ENCODE measurements at regions not wholly inside any gene's neighbourhood (a gene's known extent, or its start where the extent isn't known, plus 50 kb on each side); places are given as distances from the start of the nearest gene placed in this dataset.

- Histone ChIP-seq H3K27me3 (ENCODE audit: control insufficient read depth, insufficient read depth, low read length) (no peaks in the 10 kb centered on the region), H3K4me3 (ENCODE audit: low read depth, low read length) (no peak overlapping the region), H3K36me3 (ENCODE audit: control insufficient read depth, insufficient read depth, low read length) (no peaks in the 10 kb centered on the region)
- DNase-seq (ENCODE audit: low read depth) = no peak
- TF ChIP-seq CTCF (IDR thresholded peaks at IDR 0.05; ENCODE audit: insufficient read depth, low read length, poor library complexity, severe bottlenecking) = no peak
Measured at GRCh38 chr2:217085543-217085942, 225.7 kb upstream of the TNP1 start.

GRCh38 chr2:217081799-217082198 is 221.9 kb upstream of the TNP1 start:
- no peak for DNase-seq (ENCODE audit: low read depth)
- Histone ChIP-seq H3K36me3 (ENCODE audit: control insufficient read depth, insufficient read depth, low read length) (no peaks in the 10 kb centered on the region), H3K27me3 (ENCODE audit: control insufficient read depth, insufficient read depth, low read length) (no peaks in the 10 kb centered on the region), H3K4me3 (ENCODE audit: low read depth, low read length) (no peak overlapping the region)
- no peak for TF ChIP-seq CTCF (IDR thresholded peaks at IDR 0.05; ENCODE audit: insufficient read depth, low read length, poor library complexity, severe bottlenecking)

- DNase-seq (ENCODE audit: low read depth) = no peak
- no peak for TF ChIP-seq CTCF (IDR thresholded peaks at IDR 0.05; ENCODE audit: insufficient read depth, low read length, poor library complexity, severe bottlenecking)
- Histone ChIP-seq H3K36me3 (ENCODE audit: control insufficient read depth, insufficient read depth, low read length) (no peaks in the 10 kb centered on the region), H3K27me3 (ENCODE audit: control insufficient read depth, insufficient read depth, low read length) (no peaks in the 10 kb centered on the region), H3K4me3 (ENCODE audit: low read depth, low read length) (no peak overlapping the region)
Measured at GRCh38 chr2:217079165-217079564, 219.3 kb upstream of the TNP1 start.

- DNase-seq (ENCODE audit: low read depth) = no peak
- no peaks in the 10 kb centered on the region for H3K27me3 ChIP-seq (ENCODE audit: control insufficient read depth, insufficient read depth, low read length)
- no peak overlapping the region for H3K4me3 ChIP-seq (ENCODE audit: low read depth, low read length)
- H3K36me3 ChIP-seq (ENCODE audit: control insufficient read depth, insufficient read depth, low read length) = no peaks in the 10 kb centered on the region
- no peak for TF ChIP-seq CTCF (IDR thresholded peaks at IDR 0.05; ENCODE audit: insufficient read depth, low read length, poor library complexity, severe bottlenecking)
Measured at GRCh38 chr2:217077831-217078407, 218.1 kb upstream of the TNP1 start.

- TF ChIP-seq CTCF (IDR thresholded peaks at IDR 0.05; ENCODE audit: insufficient read depth, low read length, poor library complexity, severe bottlenecking) = no peak
- Histone ChIP-seq H3K36me3 (ENCODE audit: control insufficient read depth, insufficient read depth, low read length) (no peaks in the 10 kb centered on the region), H3K27me3 (ENCODE audit: control insufficient read depth, insufficient read depth, low read length) (no peaks in the 10 kb centered on the region), H3K4me3 (ENCODE audit: low read depth, low read length) (no peak overlapping the region)
- no peak for DNase-seq (ENCODE audit: low read depth)
Measured at GRCh38 chr2:217076657-217077232, 216.9 kb upstream of the TNP1 start.

- no peak overlapping the region for H3K4me3 ChIP-seq (ENCODE audit: low read depth, low read length)
- no peak for DNase-seq (ENCODE audit: low read depth)
- no peaks in the 10 kb centered on the region for H3K36me3 ChIP-seq (ENCODE audit: control insufficient read depth, insufficient read depth, low read length)
- H3K27me3 ChIP-seq (ENCODE audit: control insufficient read depth, insufficient read depth, low read length) = no peaks in the 10 kb centered on the region
- no peak for TF ChIP-seq CTCF (IDR thresholded peaks at IDR 0.05; ENCODE audit: insufficient read depth, low read length, poor library complexity, severe bottlenecking)
Measured at GRCh38 chr2:217076058-217076435, 216.2 kb upstream of the TNP1 start.
